ENCODE measurements at regions not wholly inside any gene's neighbourhood (a gene's known extent, or its start where the extent isn't known, plus 50 kb on each side); places are given as distances from the start of the nearest gene placed in this dataset.

DNA sequence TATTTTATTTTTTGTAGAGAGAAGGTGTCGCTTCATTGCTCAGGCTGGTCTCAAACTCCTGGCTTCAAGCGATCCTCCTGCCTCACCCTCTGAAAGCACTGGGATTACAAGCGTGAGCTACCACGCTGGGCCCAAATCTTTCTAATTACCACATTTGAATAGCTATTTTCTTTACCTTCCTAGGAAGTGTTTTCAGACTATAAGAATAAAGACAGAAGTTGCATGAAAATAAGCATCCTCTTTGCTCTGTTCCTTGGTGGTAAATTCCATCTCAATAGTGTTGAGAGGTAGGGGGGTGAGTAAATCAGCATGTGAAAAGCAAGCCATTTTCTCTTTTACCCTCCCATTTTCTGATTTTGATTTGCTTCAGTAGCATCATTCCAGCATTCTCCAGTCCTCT, 122.4 kb downstream of the LARP7 start:
- DNase-seq (no peak), ATAC-seq (ENCODE audit: low read depth) (no peak)
- intact Hi-C loops (cut with micrococcal nuclease): no loop called here
- H3K9ac ChIP-seq (ENCODE audit: low read length): no peak overlapping the region
- no peak overlapping the region for H3K4me2 ChIP-seq (replicated peaks; ENCODE audit: low read depth, low read length, poor library complexity, severe bottlenecking)
- no peaks in the 10 kb centered on the region for H3K9me3 Mint-ChIP-seq (ENCODE audit: insufficient read depth)
- no peak overlapping the region for H3K4me3 ChIP-seq (ENCODE audit: control extremely low read depth in 1 of 5, extremely low read depth in 1 of 5, insufficient read depth in 1 of 5, low read depth in 2 of 5, low read length in 4 of 5)
- no CpG with 5 or more reads among the region's 4 CpGs for WGBS (ENCODE audit: insufficient coverage)
- H3K36me3 ChIP-seq (replicated peaks in 1 of 2; ENCODE audit: control extremely low read depth in 1 of 2, control insufficient read depth in 1 of 2, extremely low read depth in 1 of 2, insufficient read depth in 2 of 2, low read length in 1 of 2): no peaks in the 10 kb centered on the region
- no peaks in the 10 kb centered on the region for H3K4me1 Mint-ChIP-seq
- no peak overlapping the region for H3K27ac Mint-ChIP-seq
- no peaks in the 10 kb centered on the region for H4K20me1 ChIP-seq (ENCODE audit: control insufficient read depth, insufficient read depth, low read length, poor library complexity, severe bottlenecking)
- H3K27me3 ChIP-seq (replicated peaks in 1 of 4; ENCODE audit: control extremely low read depth in 1 of 4, control insufficient read depth in 3 of 4, insufficient read depth in 4 of 4, low read length in 3 of 4): no peaks in the 10 kb centered on the region
- no peak for TF ChIP-seq EZH2 (IDR thresholded peaks at IDR 0.05; ENCODE audit: borderline replicate concordance, insufficient read depth, low read depth, low read length, poor library complexity, severe bottlenecking)
- TF ChIP-seq, protein P1, sequence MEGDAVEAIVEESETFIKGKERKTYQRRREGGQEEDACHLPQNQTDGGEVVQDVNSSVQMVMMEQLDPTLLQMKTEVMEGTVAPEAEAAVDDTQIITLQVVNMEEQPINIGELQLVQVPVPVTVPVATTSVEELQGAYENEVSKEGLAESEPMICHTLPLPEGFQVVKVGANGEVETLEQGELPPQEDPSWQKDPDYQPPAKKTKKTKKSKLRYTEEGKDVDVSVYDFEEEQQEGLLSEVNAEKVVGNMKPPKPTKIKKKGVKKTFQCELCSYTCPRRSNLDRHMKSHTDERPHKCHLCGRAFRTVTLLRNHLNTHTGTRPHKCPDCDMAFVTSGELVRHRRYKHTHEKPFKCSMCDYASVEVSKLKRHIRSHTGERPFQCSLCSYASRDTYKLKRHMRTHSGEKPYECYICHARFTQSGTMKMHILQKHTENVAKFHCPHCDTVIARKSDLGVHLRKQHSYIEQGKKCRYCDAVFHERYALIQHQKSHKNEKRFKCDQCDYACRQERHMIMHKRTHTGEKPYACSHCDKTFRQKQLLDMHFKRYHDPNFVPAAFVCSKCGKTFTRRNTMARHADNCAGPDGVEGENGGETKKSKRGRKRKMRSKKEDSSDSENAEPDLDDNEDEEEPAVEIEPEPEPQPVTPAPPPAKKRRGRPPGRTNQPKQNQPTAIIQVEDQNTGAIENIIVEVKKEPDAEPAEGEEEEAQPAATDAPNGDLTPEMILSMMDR (IDR thresholded peaks at IDR 0.05): no peak
- CTCF ChIA-PET: interaction anchor here (1.5 kb wide), 1 partner anchor 657 kb away, joined by 3 read pairs; no protein-coding TSS in a partner anchor
- H3K27me3 Mint-ChIP-seq: peaks cover 3% of the 10 kb centered on the region
- no peak overlapping the region for H3K4me3 Mint-ChIP-seq
- no peaks in the 10 kb centered on the region for H3K79me2 ChIP-seq (ENCODE audit: control insufficient read depth, insufficient read depth, low read length)
- H3K4me1 ChIP-seq (ENCODE audit: control insufficient read depth in 2 of 2, insufficient read depth in 2 of 2, low read length in 2 of 2): no peaks in the 10 kb centered on the region
- H2AFZ ChIP-seq (ENCODE audit: insufficient read depth, low read depth, low read length, poor library complexity, severe bottlenecking): no peak overlapping the region
- POLR2A ChIA-PET: no interaction called here
- no peak overlapping the region for H3K27ac ChIP-seq (ENCODE audit: low read length in 2 of 2)
- no peaks in the 10 kb centered on the region for H3K9me3 ChIP-seq (ENCODE audit: control extremely low read depth in 1 of 3, control insufficient read depth in 2 of 3, insufficient read depth in 1 of 3, low read length in 2 of 3)

DNA sequence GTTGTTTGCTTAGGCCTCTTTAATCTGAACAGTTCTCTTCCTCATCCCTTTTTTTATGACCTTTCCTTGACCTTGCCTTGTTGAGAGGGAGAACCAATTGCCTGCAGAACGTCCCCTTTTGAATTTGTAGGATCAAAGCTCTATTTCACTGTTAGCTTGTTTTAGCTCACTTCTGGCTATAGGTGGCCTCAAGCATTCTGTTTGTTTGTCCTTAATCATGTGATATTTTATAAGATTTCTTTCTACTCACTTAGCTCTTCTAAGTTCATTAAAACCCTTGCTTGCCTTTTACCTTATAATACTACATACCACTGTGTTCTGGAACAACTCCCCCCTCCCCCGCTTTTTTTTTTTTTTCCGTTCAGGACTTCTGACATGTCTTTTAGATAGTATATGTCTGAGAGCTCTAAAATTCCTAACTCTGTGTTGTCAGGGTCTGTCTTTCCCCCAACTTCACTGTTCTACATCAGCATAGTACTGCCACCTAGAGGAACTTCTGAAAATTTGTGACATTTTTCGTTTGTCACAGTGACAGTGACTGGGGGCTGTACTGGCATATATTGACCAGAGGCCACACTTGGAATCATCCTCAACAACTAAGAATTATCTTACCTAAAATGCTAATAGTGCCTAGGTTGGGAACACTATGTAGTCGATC, 128.5 kb downstream of the LARP7 start:
- intact Hi-C loops (cut with micrococcal nuclease): loop anchor here (5.0 to 10.0 kb wide), 2 partner anchors 172 to 551 kb away; no protein-coding TSS in a partner anchor
- Histone ChIP-seq H3K36me3 (replicated peaks in 1 of 2; ENCODE audit: control extremely low read depth in 1 of 2, control insufficient read depth in 1 of 2, extremely low read depth in 1 of 2, insufficient read depth in 2 of 2, low read length in 1 of 2) (no peaks in the 10 kb centered on the region), H3K4me2 (replicated peaks; ENCODE audit: low read depth, low read length, poor library complexity, severe bottlenecking) (no peak overlapping the region), H3K9ac (ENCODE audit: low read length) (no peak overlapping the region), H3K4me1 (ENCODE audit: control insufficient read depth in 2 of 2, insufficient read depth in 2 of 2, low read length in 2 of 2) (no peaks in the 10 kb centered on the region), H3K9me3 (ENCODE audit: control extremely low read depth in 1 of 3, control insufficient read depth in 2 of 3, insufficient read depth in 1 of 3, low read length in 2 of 3) (no peaks in the 10 kb centered on the region), H3K4me3 (ENCODE audit: control extremely low read depth in 1 of 5, extremely low read depth in 1 of 5, insufficient read depth in 1 of 5, low read depth in 2 of 5, low read length in 4 of 5) (no peak overlapping the region), H2AFZ (ENCODE audit: insufficient read depth, low read depth, low read length, poor library complexity, severe bottlenecking) (no peak overlapping the region), H3K79me2 (ENCODE audit: control insufficient read depth, insufficient read depth, low read length) (no peaks in the 10 kb centered on the region), H4K20me1 (ENCODE audit: control insufficient read depth, insufficient read depth, low read length, poor library complexity, severe bottlenecking) (no peaks in the 10 kb centered on the region), H3K27me3 (replicated peaks in 1 of 4; ENCODE audit: control extremely low read depth in 1 of 4, control insufficient read depth in 3 of 4, insufficient read depth in 4 of 4, low read length in 3 of 4) (no peaks in the 10 kb centered on the region), H3K27ac (ENCODE audit: low read length in 2 of 2) (no peak overlapping the region)
- Mint-ChIP-seq H3K27me3 (peaks cover 4% of the 10 kb centered on the region), H3K9me3 (ENCODE audit: insufficient read depth) (no peaks in the 10 kb centered on the region), H3K27ac (no peak overlapping the region), H3K4me3 (no peak overlapping the region), H3K4me1 (no peaks in the 10 kb centered on the region)
- POLR2A ChIA-PET: no interaction called here
- no peak for TF ChIP-seq EZH2 (IDR thresholded peaks at IDR 0.05; ENCODE audit: borderline replicate concordance, insufficient read depth, low read depth, low read length, poor library complexity, severe bottlenecking)
- TF ChIP-seq, protein P1 (IDR thresholded peaks at IDR 0.05): peak; percentile 74
- CTCF ChIA-PET: interaction anchor here (0.6 to 5.6 kb wide), 30 partner anchors 8 to 666 kb away, joined by 3 to 78 read pairs (median 4); partner anchors contain the start of genes LARP7 and ZGRF1
- WGBS (ENCODE audit: insufficient coverage): no CpG with 5 or more reads among the region's 5 CpGs
- DNase-seq (peak; percentile 43), ATAC-seq (ENCODE audit: low read depth) (peak; percentile 41)

All from B cell (primary cell).